ENCODE measurements at regions not wholly inside any gene's neighbourhood (a gene's known extent, or its start where the extent isn't known, plus 50 kb on each side); places are given as distances from the start of the nearest gene placed in this dataset.
"Not testable (repeated sequence)": the region's sequence is repeated elsewhere in the genome, so short reads cannot be mapped to it uniquely, and the experiment has no call there.

- not testable (repeated sequence) for DNase-seq (ENCODE audit: low spot score)
These were observed 63.9 kb downstream of the RWDD3 start for GRCh38 chr1:95297906-95298305.

- DNase-seq (ENCODE audit: low spot score): no peak
These were observed 67.1 kb downstream of the RWDD3 start for GRCh38 chr1:95301091-95301490.

GRCh38 chr1:95301614-95302013 lies 67.6 kb downstream of the RWDD3 start:
- DNase-seq (ENCODE audit: low spot score): no peak

- no peak for DNase-seq (ENCODE audit: low spot score)
These were observed 70.8 kb downstream of the RWDD3 start for GRCh38 chr1:95304803-95305202.

- DNase-seq (ENCODE audit: low spot score): no peak
These were observed 74.4 kb downstream of the RWDD3 start for GRCh38 chr1:95308276-95309030.

GRCh38 chr1:95309031-95309471 lies 75.0 kb downstream of the RWDD3 start:
- DNase-seq (ENCODE audit: low spot score): peak; percentile 6

- no peak for DNase-seq (ENCODE audit: low spot score)
These were observed 77.0 kb downstream of the RWDD3 start for GRCh38 chr1:95311014-95311413.

GRCh38 chr1:95311762-95312161 lies 77.8 kb downstream of the RWDD3 start:
- no peak for DNase-seq (ENCODE audit: low spot score)

- DNase-seq (ENCODE audit: low spot score): no peak
These were observed 78.2 kb downstream of the RWDD3 start for GRCh38 chr1:95312181-95312580.

GRCh38 chr1:95313527-95313926 lies 79.5 kb downstream of the RWDD3 start:
- no peak for DNase-seq (ENCODE audit: low spot score)

GRCh38 chr1:95321531-95321930 lies 87.5 kb downstream of the RWDD3 start:
- no peak for DNase-seq (ENCODE audit: low spot score)

- no peak for DNase-seq (ENCODE audit: low spot score)
These were observed 89.1 kb downstream of the RWDD3 start for GRCh38 chr1:95323123-95323522.

- DNase-seq (ENCODE audit: low spot score): no peak
These were observed 91.3 kb downstream of the RWDD3 start for GRCh38 chr1:95325349-95325748.

GRCh38 chr1:95326023-95326422 lies 92.0 kb downstream of the RWDD3 start:
- no peak for DNase-seq (ENCODE audit: low spot score)

- DNase-seq (ENCODE audit: low spot score): no peak
These were observed 98.7 kb downstream of the RWDD3 start for GRCh38 chr1:95332754-95333153.

GRCh38 chr1:95339377-95339776 lies 105.4 kb downstream of the RWDD3 start:
- DNase-seq (ENCODE audit: low spot score): no peak

GRCh38 chr1:95340061-95340460 lies 106.1 kb downstream of the RWDD3 start:
- no peak for DNase-seq (ENCODE audit: low spot score)

- DNase-seq (ENCODE audit: low spot score): no peak
These were observed 118.8 kb downstream of the RWDD3 start for GRCh38 chr1:95352767-95353166.

- no peak for DNase-seq (ENCODE audit: low spot score)
These were observed 119.2 kb downstream of the RWDD3 start for GRCh38 chr1:95353194-95353593.

GRCh38 chr1:95364546-95364945 lies 130.5 kb downstream of the RWDD3 start:
- no peak for DNase-seq (ENCODE audit: low spot score)

- no peak for DNase-seq (ENCODE audit: low spot score)
These were observed 132.5 kb downstream of the RWDD3 start for GRCh38 chr1:95366498-95366897.

GRCh38 chr1:95368178-95368577 lies 134.2 kb downstream of the RWDD3 start:
- no peak for DNase-seq (ENCODE audit: low spot score)

GRCh38 chr1:95369985-95370690 lies 136.1 kb downstream of the RWDD3 start:
- no peak for DNase-seq (ENCODE audit: low spot score)

Data from hepatic stellate cell (primary cell).